ENCODE measurements at regions not wholly inside any gene's neighbourhood (a gene's known extent, or its start where the extent isn't known, plus 50 kb on each side); places are given as distances from the start of the nearest gene placed in this dataset.

DNA sequence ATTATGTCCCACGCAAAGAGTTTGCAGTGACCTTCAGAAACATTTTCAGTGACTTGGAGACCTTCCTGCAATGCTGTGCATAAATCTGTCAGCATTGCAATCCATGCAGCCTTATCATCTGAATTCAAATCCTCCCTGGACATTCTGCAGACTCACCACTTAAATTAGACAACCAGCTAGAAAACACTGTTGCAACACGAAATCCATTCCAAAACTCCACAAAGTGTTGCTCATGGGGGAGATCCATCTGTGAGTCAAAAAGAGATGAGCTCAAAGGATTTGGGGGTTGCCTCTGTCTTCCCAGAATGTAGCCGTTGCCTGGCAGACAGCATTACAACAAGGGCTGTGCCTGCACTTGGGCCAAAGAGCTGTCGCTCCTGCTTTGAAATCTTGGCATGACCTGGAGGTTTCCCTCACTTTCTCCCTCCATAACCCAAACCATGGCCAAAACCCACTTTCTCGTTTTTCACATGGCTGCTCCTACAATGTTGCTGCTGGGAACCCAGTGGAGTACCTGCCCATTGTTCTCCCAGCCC lies 163.5 kb upstream of the CDYL start:
- DNase-seq (ENCODE audit: insufficient read length, low spot score), result no peak
- TF ChIP-seq SPI1 (IDR thresholded peaks at IDR 0.05; ENCODE audit: low read depth, low read length) (no peak), PAX5 (IDR thresholded peaks at IDR 0.05; ENCODE audit: insufficient read depth, low read length, severe bottlenecking) (no peak), POLR2A (IDR thresholded peaks at IDR 0.05; ENCODE audit: low read depth, low read length) (no peak), TAF1 (IDR thresholded peaks at IDR 0.05; ENCODE audit: low read depth, low read length) (no peak), POU2F2 (IDR thresholded peaks at IDR 0.05; ENCODE audit: low read depth, low read length) (no peak), POLR2AphosphoS5 (IDR thresholded peaks at IDR 0.05; ENCODE audit: low read depth, low read length) (no peak)
- FAIRE-seq, result no peak

DNA sequence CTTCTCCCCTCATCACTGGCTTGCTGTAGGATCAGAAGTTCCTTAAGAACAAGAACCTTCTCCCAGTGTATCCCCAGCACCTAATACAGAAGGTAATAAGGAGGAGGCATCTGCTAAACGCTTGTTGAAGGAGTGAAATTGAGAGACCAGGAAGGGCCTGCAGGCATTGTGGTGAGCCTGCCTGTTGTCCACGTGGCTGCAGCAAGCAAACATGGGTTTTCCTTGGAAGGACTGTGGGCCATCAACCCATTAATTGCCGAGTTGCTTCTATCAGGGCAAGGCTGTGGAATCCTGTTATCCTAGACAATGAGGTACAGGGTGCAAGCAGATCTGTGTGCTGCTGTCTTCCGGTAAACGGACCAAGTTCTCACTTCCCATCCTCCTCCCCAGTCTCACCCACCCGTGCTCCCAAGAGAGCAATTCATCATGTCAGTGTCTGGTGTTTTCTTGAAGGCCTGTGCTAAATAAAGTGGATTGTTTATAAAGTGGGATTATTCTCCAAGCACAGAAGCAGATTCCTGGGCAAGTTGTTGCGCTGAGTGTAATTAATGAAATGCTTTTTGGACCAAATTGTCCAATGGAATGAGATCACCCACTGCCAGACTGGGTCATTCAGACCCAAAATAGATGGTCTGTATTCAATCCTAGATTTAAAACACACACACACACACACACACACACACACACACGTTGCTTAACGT lies 164.6 kb upstream of the CDYL start:
- no peak for FAIRE-seq
- no peak for DNase-seq (ENCODE audit: insufficient read length, low spot score)
- TF ChIP-seq PAX5 (IDR thresholded peaks at IDR 0.05; ENCODE audit: insufficient read depth, low read length, severe bottlenecking) (no peak), POU2F2 (IDR thresholded peaks at IDR 0.05; ENCODE audit: low read depth, low read length) (no peak), SPI1 (IDR thresholded peaks at IDR 0.05; ENCODE audit: low read depth, low read length) (no peak), TAF1 (IDR thresholded peaks at IDR 0.05; ENCODE audit: low read depth, low read length) (no peak), POLR2A (IDR thresholded peaks at IDR 0.05; ENCODE audit: low read depth, low read length) (no peak), POLR2AphosphoS5 (IDR thresholded peaks at IDR 0.05; ENCODE audit: low read depth, low read length) (no peak)

DNA sequence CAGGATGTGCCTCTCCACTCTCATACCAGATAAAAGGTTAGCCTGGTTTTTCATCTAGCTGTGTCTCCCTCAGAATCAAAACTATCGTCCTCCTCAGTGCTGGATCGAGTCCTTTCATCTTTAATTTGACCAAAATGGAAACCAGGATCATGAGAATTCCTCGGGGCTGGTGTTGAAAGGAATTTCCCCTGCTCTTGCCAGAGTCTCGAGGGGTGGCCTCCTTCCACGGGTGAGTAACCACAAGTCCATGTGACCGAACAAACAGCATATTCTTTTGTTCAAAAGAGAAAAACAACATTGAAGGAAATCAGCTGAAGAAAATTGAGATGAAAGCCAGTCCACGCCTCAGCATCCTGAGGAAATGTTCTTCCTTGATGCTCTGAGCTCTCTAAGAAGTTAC lies 165.9 kb upstream of the CDYL start:
- TF ChIP-seq POU2F2 (IDR thresholded peaks at IDR 0.05; ENCODE audit: low read depth, low read length) (no peak), POLR2A (IDR thresholded peaks at IDR 0.05; ENCODE audit: low read depth, low read length) (no peak), SPI1 (IDR thresholded peaks at IDR 0.05; ENCODE audit: low read depth, low read length) (no peak), POLR2AphosphoS5 (IDR thresholded peaks at IDR 0.05; ENCODE audit: low read depth, low read length) (no peak), TAF1 (IDR thresholded peaks at IDR 0.05; ENCODE audit: low read depth, low read length) (no peak), PAX5 (IDR thresholded peaks at IDR 0.05; ENCODE audit: insufficient read depth, low read length, severe bottlenecking) (no peak)
- DNase-seq (ENCODE audit: insufficient read length, low spot score), result no peak
- FAIRE-seq, result no peak

DNA sequence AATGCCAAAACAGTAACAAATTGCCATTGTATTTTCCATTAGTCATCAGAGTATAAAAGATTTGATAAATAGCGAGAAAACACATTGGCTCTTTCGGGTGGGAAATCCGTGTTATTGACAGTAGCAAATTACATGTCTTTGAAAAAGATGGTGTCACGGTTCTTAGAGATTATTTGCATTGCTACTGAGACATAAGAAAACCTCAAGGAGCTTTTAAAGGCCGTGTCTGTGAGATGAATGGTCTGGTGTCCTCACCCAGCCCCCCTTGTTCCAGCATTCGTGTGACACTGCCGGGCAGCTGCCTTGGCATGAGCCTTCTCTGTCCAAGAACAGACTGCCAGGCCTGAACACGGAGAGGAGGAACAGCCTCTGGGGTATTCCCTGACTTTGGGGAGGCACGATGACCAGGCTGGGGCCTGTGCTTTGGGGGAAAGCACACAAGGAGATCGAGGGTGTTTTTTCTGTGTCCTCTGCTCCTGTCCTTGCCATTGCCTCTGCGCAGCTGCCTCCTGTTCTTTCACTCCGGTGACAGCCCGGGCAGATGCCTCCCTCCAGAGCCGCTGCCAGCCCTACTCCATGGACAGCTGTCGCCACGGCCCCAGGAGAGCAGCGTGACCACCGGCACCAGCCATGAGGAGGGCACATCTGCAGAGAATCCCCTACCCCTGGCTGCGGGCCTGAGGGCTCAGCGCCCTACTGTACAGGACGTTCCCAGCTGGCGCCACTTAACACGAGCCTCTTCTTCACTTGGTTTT lies 167.7 kb upstream of the CDYL start:
- DNase-seq (ENCODE audit: insufficient read length, low spot score) (no peak), FAIRE-seq (no peak)
- TF ChIP-seq TAF1 (IDR thresholded peaks at IDR 0.05; ENCODE audit: low read depth, low read length), result no peak
- no peak for TF ChIP-seq POU2F2 (IDR thresholded peaks at IDR 0.05; ENCODE audit: low read depth, low read length)
- no peak for TF ChIP-seq SPI1 (IDR thresholded peaks at IDR 0.05; ENCODE audit: low read depth, low read length)
- no peak for TF ChIP-seq PAX5 (IDR thresholded peaks at IDR 0.05; ENCODE audit: insufficient read depth, low read length, severe bottlenecking)
- TF ChIP-seq POLR2AphosphoS5 (IDR thresholded peaks at IDR 0.05; ENCODE audit: low read depth, low read length), result no peak
- no peak for TF ChIP-seq POLR2A (IDR thresholded peaks at IDR 0.05; ENCODE audit: low read depth, low read length)

DNA sequence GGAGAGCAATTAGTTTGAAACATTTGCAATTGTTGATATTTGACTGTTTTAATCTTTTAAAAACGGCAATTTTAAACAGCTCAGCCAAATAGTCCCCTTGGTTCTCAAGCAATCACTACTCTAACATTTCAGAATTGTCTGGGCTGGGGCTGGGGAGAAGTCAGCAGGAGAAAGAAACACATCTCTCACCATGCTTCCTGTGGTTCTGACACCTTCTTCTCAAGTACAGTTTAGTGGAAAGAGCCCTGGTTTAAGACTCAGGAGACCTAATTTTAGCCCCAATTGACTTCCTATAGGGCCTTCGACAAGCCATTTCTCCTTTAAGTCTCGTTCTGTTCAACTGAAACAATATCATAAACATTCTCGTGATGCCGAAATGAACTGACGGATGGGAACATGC lies 168.4 kb upstream of the CDYL start:
- DNase-seq (ENCODE audit: insufficient read length, low spot score), result no peak
- no peak for FAIRE-seq

DNA sequence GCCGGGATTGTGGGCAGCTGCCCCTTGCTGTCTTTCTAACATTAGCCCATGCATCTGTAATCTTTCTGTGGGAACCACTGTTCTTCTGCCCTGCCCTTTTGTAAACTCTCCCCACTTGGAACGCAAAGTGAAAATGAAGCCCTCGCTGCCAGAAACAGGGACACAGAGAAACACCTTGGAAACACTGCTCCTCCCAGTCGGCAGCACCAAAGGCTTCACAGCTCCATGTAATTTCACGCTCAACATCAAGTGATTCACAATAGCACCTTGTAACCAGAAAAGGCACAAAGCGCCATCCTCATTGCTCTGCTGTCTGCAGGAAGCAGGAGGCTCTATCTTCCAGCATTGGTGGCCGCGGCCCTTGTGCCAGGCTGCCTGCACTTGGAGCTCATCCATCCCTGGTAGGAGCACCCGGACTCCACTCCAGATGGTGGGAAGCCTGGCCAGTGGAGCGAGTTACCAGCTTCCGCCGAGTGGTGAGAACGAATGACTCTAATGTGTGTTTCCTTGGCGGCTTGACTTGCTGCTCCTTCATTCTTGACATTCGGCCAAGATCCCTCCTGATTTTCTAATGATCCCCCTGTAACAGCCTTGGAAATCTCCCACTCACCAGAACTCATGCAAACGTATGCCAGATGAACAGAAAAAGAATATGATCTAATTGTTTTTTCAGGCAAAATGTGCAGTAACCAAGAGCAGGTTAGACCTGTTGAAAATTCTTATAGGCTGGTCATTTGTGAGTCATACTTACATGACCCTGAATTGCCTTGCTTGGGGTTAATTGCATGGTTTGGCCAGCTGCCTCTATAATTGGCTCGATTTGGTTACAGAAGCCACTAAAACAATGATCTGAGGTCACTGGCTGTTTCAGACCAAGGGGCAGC lies 169.1 kb upstream of the CDYL start:
- FAIRE-seq (no peak), DNase-seq (ENCODE audit: insufficient read length, low spot score) (no peak)
- no peak for TF ChIP-seq PAX5 (IDR thresholded peaks at IDR 0.05; ENCODE audit: insufficient read depth, low read length, severe bottlenecking)
- TF ChIP-seq TAF1 (IDR thresholded peaks at IDR 0.05; ENCODE audit: low read depth, low read length), result no peak
- no peak for TF ChIP-seq SPI1 (IDR thresholded peaks at IDR 0.05; ENCODE audit: low read depth, low read length)
- TF ChIP-seq POLR2A (IDR thresholded peaks at IDR 0.05; ENCODE audit: low read depth, low read length), result no peak
- TF ChIP-seq POU2F2 (IDR thresholded peaks at IDR 0.05; ENCODE audit: low read depth, low read length), result no peak
- TF ChIP-seq POLR2AphosphoS5 (IDR thresholded peaks at IDR 0.05; ENCODE audit: low read depth, low read length), result no peak

More for the DNA sequence above, 168.4 kb upstream of the CDYL start:
- TF ChIP-seq SPI1 (IDR thresholded peaks at IDR 0.05; ENCODE audit: low read depth, low read length), result no peak

DNA sequence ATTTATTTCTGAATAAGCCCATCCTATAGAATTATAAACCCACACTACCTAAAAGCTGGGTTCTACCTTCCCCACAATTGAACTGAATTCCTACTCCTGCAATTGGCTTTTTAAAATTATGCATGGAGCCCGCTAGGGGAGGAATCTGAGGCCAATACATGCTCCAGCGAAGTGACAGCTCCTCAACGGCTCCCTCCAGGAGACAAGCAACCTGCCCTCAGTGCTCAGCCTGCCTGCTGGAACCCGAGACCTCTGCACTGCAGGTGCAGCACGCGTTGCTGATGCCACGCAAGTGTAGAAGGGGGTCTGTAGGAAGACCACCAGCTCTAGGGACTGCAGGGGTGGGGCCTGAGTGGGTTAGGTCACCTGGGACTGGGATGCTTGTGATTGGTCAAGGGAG lies 170.2 kb upstream of the CDYL start:
- no peak for TF ChIP-seq SPI1 (IDR thresholded peaks at IDR 0.05; ENCODE audit: low read depth, low read length)
- no peak for TF ChIP-seq TAF1 (IDR thresholded peaks at IDR 0.05; ENCODE audit: low read depth, low read length)
- no peak for TF ChIP-seq POU2F2 (IDR thresholded peaks at IDR 0.05; ENCODE audit: low read depth, low read length)
- no peak for TF ChIP-seq POLR2AphosphoS5 (IDR thresholded peaks at IDR 0.05; ENCODE audit: low read depth, low read length)
- TF ChIP-seq PAX5 (IDR thresholded peaks at IDR 0.05; ENCODE audit: insufficient read depth, low read length, severe bottlenecking), result no peak
- no peak for TF ChIP-seq POLR2A (IDR thresholded peaks at IDR 0.05; ENCODE audit: low read depth, low read length)
- FAIRE-seq, result no peak
- DNase-seq (ENCODE audit: insufficient read length, low spot score), result no peak

DNA sequence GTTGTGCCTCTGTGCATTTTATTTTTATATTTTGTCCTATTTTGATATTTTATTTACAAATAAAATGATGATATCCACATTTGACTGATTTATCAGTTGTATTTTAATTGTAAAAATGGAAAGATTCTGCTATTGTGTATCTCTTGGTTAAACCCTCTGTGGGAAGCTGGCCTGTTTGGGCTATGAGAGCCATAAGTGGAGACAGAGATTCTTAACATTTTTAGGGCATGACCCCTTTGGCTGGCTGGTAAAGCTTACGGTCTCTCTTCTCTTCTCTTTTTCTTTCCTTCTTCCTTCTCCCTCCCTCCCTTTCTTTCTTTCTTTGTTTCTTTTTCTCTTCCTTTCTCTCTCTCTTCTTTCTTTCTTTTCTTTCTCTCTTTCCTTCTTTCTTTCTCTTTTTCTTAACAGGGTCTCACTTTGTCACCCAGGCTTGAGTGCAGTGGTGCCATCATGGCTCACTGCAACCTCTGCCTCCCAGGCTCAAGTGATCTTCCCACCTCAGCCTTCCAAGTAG lies 172.3 kb upstream of the CDYL start:
- no peak for FAIRE-seq
- TF ChIP-seq SPI1 (IDR thresholded peaks at IDR 0.05; ENCODE audit: low read depth, low read length) (no peak), POLR2A (IDR thresholded peaks at IDR 0.05; ENCODE audit: low read depth, low read length) (no peak), POLR2AphosphoS5 (IDR thresholded peaks at IDR 0.05; ENCODE audit: low read depth, low read length) (no peak), POU2F2 (IDR thresholded peaks at IDR 0.05; ENCODE audit: low read depth, low read length) (no peak), TAF1 (IDR thresholded peaks at IDR 0.05; ENCODE audit: low read depth, low read length) (no peak), PAX5 (IDR thresholded peaks at IDR 0.05; ENCODE audit: insufficient read depth, low read length, severe bottlenecking) (no peak)
- DNase-seq (ENCODE audit: insufficient read length, low spot score), result no peak

All from GM12891 (cell line).